Mononuclear cell (primary cell): ENCODE measurements at regions not wholly inside any gene's neighbourhood (a gene's known extent, or its start where the extent isn't known, plus 50 kb on each side); places are given as distances from the start of the nearest gene placed in this dataset.

Experiments
- H3K27me3 ChIP-seq: 2 replicates; pipeline ENCODE4 v1.6.0; 2011; ENCODE audit warnings: low read length, control low read depth; ENCODE audit not compliant: insufficient read depth
- H3K4me1 ChIP-seq: 2 replicates; pipeline ENCODE4 v1.5.1; 2011; ENCODE audit warnings: mild to moderate bottlenecking, low read length, control low read depth; ENCODE audit not compliant: insufficient read depth
- H3K4me3 ChIP-seq: 2 replicates; pipeline ENCODE4 v1.5.1; 2011; ENCODE audit warnings: mild to moderate bottlenecking, low read length, moderate library complexity
- H3K9me3 ChIP-seq: 2 replicates; pipeline ENCODE4 v1.5.1; 2011; ENCODE audit warnings: low read depth, mild to moderate bottlenecking, control low read depth, low read length

DNA sequence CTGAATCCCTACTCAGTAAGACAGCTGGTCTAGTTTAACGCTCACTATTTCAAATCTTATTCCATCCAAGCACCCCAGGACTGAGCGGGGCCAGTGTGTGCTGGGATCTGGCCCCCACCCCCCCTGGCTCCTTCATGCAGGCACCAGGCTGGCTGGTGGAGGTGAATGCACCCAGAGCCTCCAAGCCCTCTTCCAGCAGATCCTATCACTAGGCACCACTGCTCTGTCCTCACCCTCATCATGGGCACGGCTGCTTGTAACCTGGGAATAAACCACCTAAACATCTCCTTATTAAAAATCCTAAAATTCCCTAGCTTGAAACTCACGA, 194.3 kb downstream of the ARL4C start:
- Histone ChIP-seq H3K4me1 (peaks cover 13% of the 10 kb centered on the region), H3K9me3 (no peaks in the 10 kb centered on the region), H3K4me3 (no peak overlapping the region), H3K27me3 (no peaks in the 10 kb centered on the region)

DNA sequence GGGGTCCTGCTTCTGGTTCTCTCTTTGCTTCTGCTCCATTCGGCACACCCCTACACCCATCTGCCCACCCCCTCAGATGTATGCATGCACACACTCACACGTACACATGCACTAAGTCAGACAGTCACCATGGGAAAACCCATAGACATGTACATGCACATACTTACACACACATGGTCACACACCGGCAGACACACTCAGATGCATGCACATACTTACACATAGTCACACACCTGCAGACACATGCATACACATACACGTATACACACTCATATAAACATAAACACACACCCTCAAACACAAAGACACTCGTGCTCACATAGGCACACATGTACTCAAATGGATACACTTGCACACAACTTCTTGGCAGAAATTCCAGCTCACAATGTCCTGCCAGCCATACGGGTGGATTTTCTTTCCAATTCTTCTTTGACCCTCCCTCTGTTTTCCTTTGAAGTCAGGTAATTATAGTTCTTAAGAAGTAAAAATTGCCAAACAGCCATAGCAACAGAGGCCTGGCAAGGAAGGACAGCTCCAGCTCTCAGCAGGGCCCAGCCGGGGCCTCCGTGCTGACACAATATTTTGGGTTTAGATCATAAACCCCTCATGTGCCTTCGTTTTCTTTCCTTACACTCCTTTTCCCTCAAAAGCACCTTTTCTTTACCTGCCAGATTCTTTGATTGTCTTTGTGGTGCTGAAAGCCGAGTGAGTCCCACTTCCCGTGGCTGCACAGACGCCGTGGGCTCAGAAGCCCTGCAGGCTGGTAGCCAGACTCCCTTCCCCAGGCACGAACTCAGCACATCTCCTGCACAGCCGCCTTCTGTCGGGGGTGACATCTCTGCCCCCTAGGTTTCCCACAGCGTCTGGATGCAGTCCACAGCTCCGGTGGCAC, 195.7 kb downstream of the ARL4C start:
- no peaks in the 10 kb centered on the region for H3K9me3 ChIP-seq
- peaks cover 15% of the 10 kb centered on the region for H3K4me1 ChIP-seq
- no peaks in the 10 kb centered on the region for H3K27me3 ChIP-seq
- no peak overlapping the region for H3K4me3 ChIP-seq

DNA sequence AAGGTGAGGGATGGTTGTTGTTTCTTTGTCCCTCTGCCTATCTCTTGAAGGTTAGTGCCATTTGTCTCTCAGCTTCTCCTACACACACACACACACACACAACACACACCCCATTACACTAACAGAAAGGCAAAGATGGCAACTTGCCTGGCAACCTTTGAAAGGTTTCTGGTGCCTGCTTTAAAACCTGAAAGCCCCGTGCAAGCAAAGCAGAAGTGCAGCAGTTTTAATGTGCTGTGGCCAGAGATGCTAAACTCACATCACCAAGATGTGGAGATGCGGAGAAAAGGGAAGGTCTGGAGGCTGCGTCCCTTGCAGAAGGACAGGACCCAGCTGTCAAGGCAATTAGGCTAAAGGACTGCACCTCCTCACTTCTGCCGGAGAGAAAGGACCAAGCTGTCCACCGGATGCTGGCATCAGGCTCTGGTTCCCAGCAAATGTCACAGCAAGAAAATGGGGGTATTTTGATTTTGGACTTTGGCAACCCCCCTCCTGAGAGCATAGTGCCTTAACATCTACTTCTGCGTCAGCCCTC, 196.4 kb downstream of the ARL4C start:
- no peak overlapping the region for H3K4me3 ChIP-seq
- peaks cover 22% of the 10 kb centered on the region for H3K4me1 ChIP-seq
- H3K27me3 ChIP-seq: no peaks in the 10 kb centered on the region
- no peaks in the 10 kb centered on the region for H3K9me3 ChIP-seq

DNA sequence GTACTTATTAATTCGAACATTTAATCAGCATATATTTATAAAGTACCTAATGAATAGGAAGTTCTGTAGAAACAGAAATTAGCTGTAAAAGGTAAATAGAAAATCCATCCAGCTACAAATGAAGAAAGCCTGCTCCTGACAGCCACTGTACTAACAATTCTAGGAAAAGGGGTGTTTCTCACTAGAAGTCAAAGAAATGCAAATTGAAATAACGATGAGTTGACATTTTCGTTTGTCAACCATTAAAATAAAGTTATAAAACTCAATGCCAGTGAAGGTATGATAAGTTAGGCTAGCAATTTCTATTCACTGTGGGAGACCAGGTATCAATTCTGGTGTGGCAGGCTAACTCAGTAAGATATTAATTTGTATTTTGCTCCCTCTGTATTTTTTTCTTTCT, 198.0 kb downstream of the ARL4C start:
- Histone ChIP-seq H3K27me3 (no peaks in the 10 kb centered on the region), H3K4me3 (no peak overlapping the region), H3K4me1 (peaks cover 31% of the 10 kb centered on the region), H3K9me3 (no peaks in the 10 kb centered on the region)

DNA sequence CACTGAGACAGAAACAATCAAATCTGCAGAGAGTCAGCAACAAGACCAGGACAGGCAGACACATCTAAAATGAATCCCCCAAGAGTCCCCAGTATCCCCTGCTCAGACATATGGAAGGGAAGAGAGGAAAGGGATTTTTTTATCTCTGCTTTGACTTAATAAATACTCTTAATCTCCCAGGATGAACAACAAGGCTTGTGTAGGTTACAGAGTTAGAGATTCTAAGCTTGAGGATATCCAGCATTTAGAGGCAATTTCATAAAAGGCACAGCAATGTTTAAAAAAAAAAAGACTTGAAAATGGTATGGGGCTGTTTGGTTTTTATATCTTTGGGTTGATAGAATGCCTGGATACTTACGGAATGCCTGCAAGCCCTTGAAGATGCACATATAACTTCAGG, 199.9 kb downstream of the ARL4C start:
- Histone ChIP-seq H3K27me3 (no peaks in the 10 kb centered on the region), H3K4me1 (peaks cover 48% of the 10 kb centered on the region), H3K4me3 (no peak overlapping the region), H3K9me3 (no peaks in the 10 kb centered on the region)

DNA sequence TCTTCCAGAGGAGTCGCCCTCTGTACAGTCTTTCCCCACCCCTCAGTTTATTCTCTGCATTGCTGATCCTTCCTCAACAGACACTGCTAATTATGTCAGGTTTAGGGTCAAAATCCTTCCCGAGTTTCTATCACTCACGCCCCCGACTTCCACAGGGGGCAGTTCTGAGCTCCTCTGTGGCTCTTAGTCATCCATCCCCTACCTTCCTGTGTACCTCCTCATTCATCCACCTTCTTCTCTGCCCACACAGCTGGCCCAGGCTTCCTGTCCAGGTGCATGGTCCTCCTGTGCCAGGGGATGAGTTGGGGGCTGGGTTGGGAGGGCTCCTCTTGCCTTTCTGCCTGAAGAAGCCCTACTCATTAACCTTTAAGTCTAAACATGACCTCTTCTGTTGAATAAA, 202.9 kb downstream of the ARL4C start:
- Histone ChIP-seq H3K27me3 (no peaks in the 10 kb centered on the region), H3K4me1 (peaks cover 69% of the 10 kb centered on the region), H3K4me3 (no peak overlapping the region), H3K9me3 (no peaks in the 10 kb centered on the region)

DNA sequence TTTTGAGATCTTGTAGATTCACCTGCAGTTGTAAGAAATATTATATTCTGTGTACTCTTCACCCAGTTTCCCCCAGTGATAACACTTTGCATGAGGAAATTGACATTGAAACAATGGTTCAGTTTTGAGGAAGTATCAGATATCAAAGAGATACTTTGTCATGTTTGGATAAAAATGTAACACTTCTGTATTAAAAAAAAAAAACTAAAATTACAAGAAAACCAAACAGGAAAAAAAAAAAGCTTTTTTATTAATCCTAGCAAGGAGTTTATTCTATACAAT, 204.0 kb downstream of the ARL4C start:
- H3K4me3 ChIP-seq: no peak overlapping the region
- H3K4me1 ChIP-seq: peaks cover 75% of the 10 kb centered on the region
- no peaks in the 10 kb centered on the region for H3K27me3 ChIP-seq
- H3K9me3 ChIP-seq: no peaks in the 10 kb centered on the region

DNA sequence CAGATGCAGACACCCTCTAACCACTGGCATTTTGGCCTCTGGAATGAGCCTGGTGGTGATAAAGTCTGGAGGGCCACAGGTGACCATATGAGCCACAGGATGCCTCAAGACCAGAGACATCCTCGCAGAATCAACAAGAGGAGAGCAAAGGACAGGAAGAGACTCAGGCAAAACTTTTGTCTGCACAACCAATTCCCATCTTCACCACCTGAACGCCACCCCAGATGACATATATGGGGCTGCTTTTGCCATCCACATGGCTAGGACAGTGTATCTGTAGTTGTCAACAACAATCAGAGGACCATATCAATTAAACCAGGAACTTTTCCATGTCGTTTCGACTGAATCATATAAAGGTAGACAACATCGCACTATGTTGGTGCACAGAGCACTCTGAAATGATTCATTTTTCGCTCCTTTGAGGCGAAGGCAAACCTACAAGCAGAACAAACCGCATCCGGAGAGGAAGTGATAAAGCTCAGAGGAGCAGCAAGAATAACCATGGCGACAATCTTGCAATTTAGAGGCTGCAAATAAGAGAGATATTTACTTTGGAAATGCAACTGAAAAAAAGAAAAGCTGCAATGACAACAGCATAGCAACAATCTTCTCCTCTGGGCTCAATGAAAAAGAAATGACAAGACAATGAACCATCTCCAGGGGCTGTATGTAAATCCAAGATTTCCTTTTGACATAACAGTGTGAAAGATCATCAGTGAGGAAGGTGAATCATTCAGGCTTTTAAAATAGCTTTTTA, 204.5 kb downstream of the ARL4C start:
- no peaks in the 10 kb centered on the region for H3K9me3 ChIP-seq
- peaks cover 75% of the 10 kb centered on the region for H3K4me1 ChIP-seq
- no peaks in the 10 kb centered on the region for H3K27me3 ChIP-seq
- no peak overlapping the region for H3K4me3 ChIP-seq

DNA sequence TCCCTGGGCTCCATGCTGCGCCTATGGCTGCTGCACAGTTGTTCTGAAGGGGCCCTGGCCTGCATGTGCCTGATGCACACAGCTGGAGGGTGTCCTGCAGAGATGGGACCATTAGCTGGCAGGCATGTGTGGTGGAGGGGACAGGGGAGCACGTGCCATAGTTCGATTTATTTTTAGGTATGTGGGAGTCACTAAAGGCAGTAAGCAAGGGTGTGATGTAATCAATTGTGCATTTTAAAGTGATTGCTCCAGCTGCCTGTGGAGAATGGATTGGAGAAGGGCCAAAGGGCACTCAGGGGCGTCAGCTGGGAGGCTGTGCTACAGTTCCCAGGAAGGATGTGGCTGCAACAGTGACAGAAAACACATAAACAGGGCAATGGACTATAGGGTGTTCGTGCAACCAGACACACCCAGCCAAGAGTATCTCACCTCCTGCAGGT, 205.1 kb downstream of the ARL4C start:
- Histone ChIP-seq H3K4me3 (no peak overlapping the region), H3K4me1 (peaks cover 75% of the 10 kb centered on the region), H3K27me3 (no peaks in the 10 kb centered on the region), H3K9me3 (no peaks in the 10 kb centered on the region)

DNA sequence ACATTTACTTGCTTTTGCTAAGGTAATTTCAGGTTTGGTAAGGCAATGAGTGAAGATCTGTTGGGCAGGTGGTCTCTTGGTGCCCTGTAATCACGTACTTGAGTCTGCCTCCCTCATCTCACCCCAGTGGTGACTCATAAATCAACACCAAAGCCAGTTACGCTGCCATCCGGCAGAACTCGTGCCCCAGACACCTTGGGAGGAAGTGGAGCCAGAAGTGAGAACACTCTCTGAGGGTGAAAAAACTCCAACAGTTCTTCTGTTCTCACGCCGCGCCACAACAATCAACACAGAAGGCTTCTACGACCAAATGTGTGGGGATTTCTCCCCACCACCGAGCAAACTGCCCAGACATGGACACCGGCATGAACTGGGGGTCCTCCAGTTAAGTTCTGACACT, 206.2 kb downstream of the ARL4C start:
- Histone ChIP-seq H3K4me1 (peaks cover 64% of the 10 kb centered on the region), H3K4me3 (no peak overlapping the region), H3K9me3 (no peaks in the 10 kb centered on the region), H3K27me3 (no peaks in the 10 kb centered on the region)

DNA sequence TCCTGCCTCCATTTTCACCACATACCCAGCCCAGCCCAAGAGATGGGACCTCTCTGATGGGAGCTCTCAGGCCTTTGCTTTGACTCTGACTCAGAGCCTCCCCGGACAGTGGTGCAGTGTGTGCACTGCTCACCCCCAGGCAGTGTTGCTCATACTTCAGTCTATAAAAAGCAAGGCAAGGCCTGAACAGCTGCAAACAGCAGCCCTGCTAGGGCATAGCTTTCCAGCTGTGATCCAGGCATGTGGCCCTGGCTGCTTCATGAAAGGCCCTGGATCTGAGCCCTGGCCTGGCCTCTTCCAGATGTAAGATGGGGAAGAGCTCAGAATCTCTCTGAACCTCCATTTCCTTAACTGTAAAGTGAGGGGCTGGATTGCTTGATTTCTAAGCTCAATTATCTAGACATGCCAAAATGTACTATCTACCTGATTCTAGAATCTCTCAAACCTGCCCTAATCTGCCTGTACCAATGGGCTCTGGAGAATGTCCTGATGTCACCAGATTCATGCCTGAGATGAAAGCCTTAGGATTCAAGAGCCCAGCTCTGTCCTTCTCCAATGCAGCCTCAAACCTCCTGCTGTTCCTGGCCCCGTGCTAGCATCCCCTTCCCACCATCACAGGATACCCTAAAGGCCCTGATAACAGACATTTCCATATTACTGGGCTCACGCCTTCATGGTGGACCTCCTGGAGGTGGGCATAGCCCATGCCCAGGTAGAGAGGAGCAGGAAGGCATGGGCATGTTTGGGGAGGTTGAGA, 206.9 kb downstream of the ARL4C start:
- Histone ChIP-seq H3K9me3 (no peaks in the 10 kb centered on the region), H3K4me1 (peaks cover 59% of the 10 kb centered on the region), H3K27me3 (no peaks in the 10 kb centered on the region), H3K4me3 (no peak overlapping the region)

DNA sequence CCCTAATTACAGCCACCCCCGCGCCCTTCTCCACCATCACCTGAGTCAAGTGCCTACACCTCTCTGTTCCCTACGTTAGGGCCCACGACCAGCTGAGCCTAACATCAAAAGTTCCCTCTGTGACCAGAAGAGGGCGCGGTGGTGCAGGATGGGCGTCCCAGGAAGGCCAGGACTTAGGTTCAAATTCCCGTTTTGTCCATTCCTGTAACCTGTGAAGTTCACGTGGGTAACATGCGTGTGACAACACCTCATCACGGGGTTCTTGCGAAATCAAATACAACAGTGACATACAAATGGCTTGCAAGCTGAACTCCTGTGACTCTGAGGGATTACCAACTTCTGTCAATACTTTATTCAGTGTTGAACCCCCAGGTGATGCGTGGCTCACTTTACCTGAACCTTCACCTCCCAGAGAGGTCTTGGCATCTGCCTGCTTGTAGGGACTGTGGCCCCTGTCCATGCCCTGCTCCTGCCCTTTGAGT, 207.9 kb downstream of the ARL4C start:
- no peaks in the 10 kb centered on the region for H3K9me3 ChIP-seq
- peaks cover 54% of the 10 kb centered on the region for H3K4me1 ChIP-seq
- H3K4me3 ChIP-seq: no peak overlapping the region

DNA sequence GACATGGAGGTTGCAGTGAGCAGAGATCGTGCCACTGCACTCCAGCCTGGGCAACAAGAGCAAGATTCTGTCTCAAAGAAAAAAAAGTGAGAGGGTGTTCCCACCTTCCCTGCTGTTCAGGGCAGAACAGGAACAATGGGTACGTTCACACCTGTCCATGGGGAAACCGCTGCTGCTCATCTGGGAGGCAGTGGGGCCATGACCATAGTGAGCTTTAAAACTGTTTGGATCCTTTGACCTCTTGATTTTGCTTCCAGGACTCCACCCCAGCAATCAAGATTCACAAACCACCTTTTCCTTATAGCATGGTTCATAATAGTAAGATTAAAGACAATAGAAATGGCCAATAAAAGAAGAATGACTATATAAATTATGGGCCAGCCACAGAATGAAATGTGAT, 209.2 kb downstream of the ARL4C start:
- H3K27me3 ChIP-seq: no peaks in the 10 kb centered on the region
- H3K9me3 ChIP-seq: no peaks in the 10 kb centered on the region
- H3K4me3 ChIP-seq: no peak overlapping the region
- H3K4me1 ChIP-seq: peaks cover 42% of the 10 kb centered on the region

More for the DNA sequence above, 207.9 kb downstream of the ARL4C start:
- H3K27me3 ChIP-seq: no peaks in the 10 kb centered on the region

DNA sequence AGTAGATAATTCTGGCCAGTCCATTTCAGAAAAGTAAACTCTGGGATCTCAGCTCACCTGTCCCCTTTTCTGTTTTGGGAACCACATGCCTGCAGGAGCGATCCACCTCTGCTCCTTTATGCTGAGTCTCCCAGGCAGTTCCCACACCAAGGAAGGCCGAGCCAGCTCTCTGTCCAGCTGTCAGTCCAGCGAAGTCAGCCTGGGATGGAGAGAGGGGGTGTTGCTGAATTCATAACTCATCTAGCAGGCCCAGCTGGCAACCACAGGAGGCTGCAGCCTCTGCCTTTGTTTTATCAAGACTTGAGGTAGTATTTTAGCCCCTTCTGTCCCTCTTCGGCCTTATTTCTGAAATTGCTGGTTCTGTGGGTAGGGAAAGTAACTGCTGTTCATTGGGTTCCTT, 209.9 kb downstream of the ARL4C start:
- no peaks in the 10 kb centered on the region for H3K9me3 ChIP-seq
- peaks cover 36% of the 10 kb centered on the region for H3K4me1 ChIP-seq
- H3K4me3 ChIP-seq: no peak overlapping the region
- H3K27me3 ChIP-seq: no peaks in the 10 kb centered on the region

DNA sequence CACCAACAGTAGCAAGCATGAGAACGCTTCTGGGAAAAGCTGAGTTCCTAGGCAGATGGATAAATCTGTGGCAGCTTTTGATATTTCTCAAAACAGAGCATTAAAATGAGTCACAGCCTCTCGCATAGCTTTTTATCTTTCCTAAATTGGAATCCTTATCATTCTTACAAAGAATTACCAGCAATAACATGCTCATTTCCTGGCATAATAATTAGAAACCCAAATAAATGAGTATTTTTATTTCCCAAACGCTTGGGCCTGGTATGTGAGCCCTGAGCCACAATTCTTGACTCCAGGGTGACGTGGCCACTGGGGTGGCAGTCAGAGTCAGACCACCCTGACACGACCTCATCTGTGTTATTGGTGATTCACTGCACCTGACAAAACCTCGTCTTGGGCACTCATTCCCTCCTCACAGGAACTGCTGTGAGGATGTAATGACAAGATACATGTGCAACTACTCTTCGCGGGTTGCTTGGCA, 210.7 kb downstream of the ARL4C start:
- no peak overlapping the region for H3K4me3 ChIP-seq
- H3K9me3 ChIP-seq: no peaks in the 10 kb centered on the region
- peaks cover 28% of the 10 kb centered on the region for H3K4me1 ChIP-seq
- H3K27me3 ChIP-seq: no peaks in the 10 kb centered on the region
